ENCODE measurements at regions not wholly inside any gene's neighbourhood (a gene's known extent, or its start where the extent isn't known, plus 50 kb on each side); places are given as distances from the start of the nearest gene placed in this dataset.

GRCh38 chr1:195173753-195174152 is 1434.5 kb downstream of the KCNT2 start:
- TF ChIP-seq, protein P1, sequence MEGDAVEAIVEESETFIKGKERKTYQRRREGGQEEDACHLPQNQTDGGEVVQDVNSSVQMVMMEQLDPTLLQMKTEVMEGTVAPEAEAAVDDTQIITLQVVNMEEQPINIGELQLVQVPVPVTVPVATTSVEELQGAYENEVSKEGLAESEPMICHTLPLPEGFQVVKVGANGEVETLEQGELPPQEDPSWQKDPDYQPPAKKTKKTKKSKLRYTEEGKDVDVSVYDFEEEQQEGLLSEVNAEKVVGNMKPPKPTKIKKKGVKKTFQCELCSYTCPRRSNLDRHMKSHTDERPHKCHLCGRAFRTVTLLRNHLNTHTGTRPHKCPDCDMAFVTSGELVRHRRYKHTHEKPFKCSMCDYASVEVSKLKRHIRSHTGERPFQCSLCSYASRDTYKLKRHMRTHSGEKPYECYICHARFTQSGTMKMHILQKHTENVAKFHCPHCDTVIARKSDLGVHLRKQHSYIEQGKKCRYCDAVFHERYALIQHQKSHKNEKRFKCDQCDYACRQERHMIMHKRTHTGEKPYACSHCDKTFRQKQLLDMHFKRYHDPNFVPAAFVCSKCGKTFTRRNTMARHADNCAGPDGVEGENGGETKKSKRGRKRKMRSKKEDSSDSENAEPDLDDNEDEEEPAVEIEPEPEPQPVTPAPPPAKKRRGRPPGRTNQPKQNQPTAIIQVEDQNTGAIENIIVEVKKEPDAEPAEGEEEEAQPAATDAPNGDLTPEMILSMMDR (IDR thresholded peaks at IDR 0.05; ENCODE audit: borderline replicate concordance, extremely low read depth, low read length, poor library complexity, severe bottlenecking), result no peak
- TF ChIP-seq EZH2 (IDR thresholded peaks at IDR 0.05; ENCODE audit: borderline replicate concordance, low read depth, low read length, severe bottlenecking), result no peak
